Psoas muscle (tissue), 7 donors: ENCODE measurements at regions not wholly inside any gene's neighbourhood (a gene's known extent, or its start where the extent isn't known, plus 50 kb on each side); places are given as distances from the start of the nearest gene placed in this dataset.

Experiments
- ATAC-seq, 4 donors: fragments of 200-7000 bp; cut with Tn5 transposase; one replicate each; pipeline ENCODE4 v1.9.1; 2020; ENCODE audit warnings: moderate library complexity in 3 of 4, mild to moderate bottlenecking in 2 of 4
- DNase-seq, 2 donors: peaks; one replicate each; pipeline ENCODE4 v3.0.0-alpha.2; 2020
- H3K27ac ChIP-seq: fragments of 200-600 bp; one replicate; pipeline ENCODE4 v1.8.0; 2022
- H3K27me3 ChIP-seq, 3 donors: fragments of 200-600 bp in 1 of 3; one replicate each; pipeline versions ENCODE4 v1.6.1 to v1.8.0; 2013 to 2022; ENCODE audit warnings: low read length in 2 of 3, mild to moderate bottlenecking in 2 of 3, moderate library complexity in 1 of 3; ENCODE audit not compliant: insufficient read depth in 3 of 3
- H3K36me3 ChIP-seq, 2 donors: fragments of 200-600 bp in 1 of 2; one replicate each; pipeline versions ENCODE4 v1.6.1 to v1.8.0; 2013 to 2022; ENCODE audit warnings: low read depth in 1 of 2, mild to moderate bottlenecking in 1 of 2, moderate library complexity in 1 of 2; ENCODE audit not compliant: insufficient read depth in 1 of 2
- H3K4me1 ChIP-seq: fragments of 200-600 bp; one replicate; pipeline ENCODE4 v1.8.0; 2022
- H3K4me3 ChIP-seq: fragments of 200-600 bp; one replicate; pipeline ENCODE4 v1.8.0; 2022; ENCODE audit warnings: mild to moderate bottlenecking
- H3K9me3 ChIP-seq: fragments of 200-600 bp; one replicate; pipeline ENCODE4 v1.8.0; 2022
- WGBS, 3 donors: extraction: QIAGEN DNeasy Blood & Tissue Kit; methylation state at CpG; one replicate each; pipeline versions ENCODE4 v1.1.6 to v1.1.7; 2013; 5-methylcytosine and 5-hydroxymethylcytosine counted together
- intact Hi-C, 2 donors: fragments of 100-400 bp; cut with DNase I; formaldehyde crosslinking; loops; one replicate each; pipeline versions ENCODE4 v1.11.0 to v1.14.2; 2022
- TF ChIP-seq, protein P1 (sequence below): fragments of 200-600 bp; IDR thresholded peaks from one replicate; pipeline ENCODE4 v1.8.0; 2022; ENCODE audit warnings: antibody characterized with exemption
- donor health status: healthy with polysubstance abuse.
- donor health status: DM: no; HTN: no; CAD: no; lungs with moderate emphysema.
- donor health status: Bipolar disorder and iron deficiency.
- donor health status: healthy.
- donor health status: DM: yes; HTN: yes; CAD: no.
- donor health status: DM: no; HTN: no; CAD: no.
- donor health status: DM: yes; HTN: yes; CAD: no.

DNA sequence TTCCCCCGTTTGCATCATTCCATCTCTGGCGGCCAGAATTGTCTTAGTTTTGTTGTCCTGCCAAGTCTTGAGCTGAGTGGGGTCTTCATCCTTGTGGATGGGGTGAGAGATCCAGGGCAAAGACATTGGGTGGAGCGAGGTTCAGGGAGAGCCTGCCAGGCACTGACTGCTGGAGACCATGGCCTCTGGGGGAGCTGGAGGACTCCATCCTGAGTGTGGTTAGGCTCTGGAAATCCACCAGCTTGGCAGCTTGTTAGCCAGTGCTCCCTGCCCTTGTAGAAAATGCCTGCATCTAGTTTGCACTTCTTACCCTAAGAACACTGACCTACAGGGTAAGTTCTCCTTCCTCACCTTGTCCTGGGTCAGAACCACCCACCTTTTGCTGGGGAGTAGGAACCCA is 97.2 kb upstream of the ZNF536 start:
- WGBS, 3 donors: 47 to 70% (median 47%) methylated on average over 3 of the region's 3 CpGs
- DNase-seq (no peak), ATAC-seq (no peak)
- TF ChIP-seq, protein P1, sequence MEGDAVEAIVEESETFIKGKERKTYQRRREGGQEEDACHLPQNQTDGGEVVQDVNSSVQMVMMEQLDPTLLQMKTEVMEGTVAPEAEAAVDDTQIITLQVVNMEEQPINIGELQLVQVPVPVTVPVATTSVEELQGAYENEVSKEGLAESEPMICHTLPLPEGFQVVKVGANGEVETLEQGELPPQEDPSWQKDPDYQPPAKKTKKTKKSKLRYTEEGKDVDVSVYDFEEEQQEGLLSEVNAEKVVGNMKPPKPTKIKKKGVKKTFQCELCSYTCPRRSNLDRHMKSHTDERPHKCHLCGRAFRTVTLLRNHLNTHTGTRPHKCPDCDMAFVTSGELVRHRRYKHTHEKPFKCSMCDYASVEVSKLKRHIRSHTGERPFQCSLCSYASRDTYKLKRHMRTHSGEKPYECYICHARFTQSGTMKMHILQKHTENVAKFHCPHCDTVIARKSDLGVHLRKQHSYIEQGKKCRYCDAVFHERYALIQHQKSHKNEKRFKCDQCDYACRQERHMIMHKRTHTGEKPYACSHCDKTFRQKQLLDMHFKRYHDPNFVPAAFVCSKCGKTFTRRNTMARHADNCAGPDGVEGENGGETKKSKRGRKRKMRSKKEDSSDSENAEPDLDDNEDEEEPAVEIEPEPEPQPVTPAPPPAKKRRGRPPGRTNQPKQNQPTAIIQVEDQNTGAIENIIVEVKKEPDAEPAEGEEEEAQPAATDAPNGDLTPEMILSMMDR: no peak
- no peak overlapping the region for H3K4me3 ChIP-seq
- no peaks in the 10 kb centered on the region for H3K36me3 ChIP-seq
- peaks cover 0 to 18% (median 9%) of the 10 kb centered on the region in 3 donors for H3K27me3 ChIP-seq
- no peak overlapping the region for H3K27ac ChIP-seq
- H3K4me1 ChIP-seq: no peaks in the 10 kb centered on the region
- no peaks in the 10 kb centered on the region for H3K9me3 ChIP-seq
- intact Hi-C loops: no loop called here

DNA sequence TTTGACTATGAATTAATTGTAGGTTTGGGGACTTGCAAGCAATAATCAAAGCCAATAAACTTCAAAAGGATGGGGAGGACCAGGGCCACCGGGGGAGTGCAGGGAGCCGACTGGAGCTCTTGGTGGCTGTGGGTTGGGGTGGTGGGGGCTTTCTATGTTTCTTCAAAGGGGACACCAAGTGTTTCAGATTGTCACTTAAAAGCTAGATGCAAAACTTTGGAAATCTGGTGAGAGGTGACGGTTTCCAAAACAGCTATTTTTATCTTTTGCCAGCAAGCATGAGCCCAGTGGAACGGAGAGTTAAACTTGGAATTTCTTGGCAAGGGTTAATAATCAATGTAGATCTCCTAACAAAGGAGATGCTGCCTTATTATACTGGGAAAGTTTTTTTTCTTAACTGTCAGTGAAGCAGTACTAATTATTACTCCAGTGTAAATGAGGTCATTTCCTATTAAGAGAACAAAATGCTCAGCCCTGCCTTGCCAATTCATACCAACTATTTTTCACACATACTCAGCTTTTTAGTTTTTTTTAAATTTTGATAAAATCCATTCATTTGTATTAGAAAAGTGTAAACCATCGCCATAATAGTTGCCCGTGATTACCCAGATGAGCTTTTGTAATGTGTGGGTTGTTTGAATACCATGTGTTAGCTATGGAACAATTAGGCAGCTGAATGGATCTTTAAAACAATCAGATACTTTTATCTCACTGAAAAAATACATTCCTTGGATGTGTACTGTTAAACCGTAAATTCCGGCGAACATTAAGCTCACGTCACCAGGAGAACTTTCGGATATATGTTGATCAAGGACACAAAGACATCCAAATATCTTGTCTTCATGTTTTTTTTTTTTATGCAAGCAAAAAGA is 95.9 kb upstream of the ZNF536 start:
- Histone ChIP-seq H3K4me1 (no peaks in the 10 kb centered on the region), H3K9me3 (no peaks in the 10 kb centered on the region), H3K27ac (no peak overlapping the region), H3K36me3 (no peaks in the 10 kb centered on the region), H3K27me3 (peaks cover 0 to 18% (median 11%) of the 10 kb centered on the region in 3 donors), H3K4me3 (no peak overlapping the region)
- WGBS, 3 donors: 29 to 50% (median 39%) methylated on average over 11 of the region's 11 CpGs
- no peak for ATAC-seq
- intact Hi-C loops: no loop called here
- no peak for DNase-seq
- TF ChIP-seq, protein P1: no peak

DNA sequence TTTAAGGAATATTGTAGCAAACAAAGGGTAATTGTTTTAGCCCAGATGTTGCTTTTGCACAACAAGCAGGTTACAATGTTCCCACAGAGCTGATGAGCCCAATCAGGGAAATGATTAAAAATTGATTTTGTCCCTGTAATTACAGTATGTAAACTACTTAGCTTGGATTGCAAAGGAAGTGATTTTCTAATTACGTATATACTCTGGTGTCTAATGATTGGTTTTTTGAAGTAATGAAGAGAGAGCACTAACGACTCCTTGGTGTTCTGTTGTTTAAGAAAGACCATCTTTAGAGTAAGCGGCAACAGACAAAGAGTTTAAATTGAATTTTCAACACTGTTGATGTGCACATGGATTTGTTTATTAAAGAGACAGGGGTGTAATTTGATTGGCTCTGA is 95.3 kb upstream of the ZNF536 start:
- H3K9me3 ChIP-seq: no peaks in the 10 kb centered on the region
- WGBS, 3 donors: 31 to 58% (median 49%) methylated on average over 3 of the region's 3 CpGs
- TF ChIP-seq, protein P1: no peak
- peaks cover 0 to 18% (median 12%) of the 10 kb centered on the region in 3 donors for H3K27me3 ChIP-seq
- H3K4me3 ChIP-seq: no peak overlapping the region
- no peaks in the 10 kb centered on the region for H3K4me1 ChIP-seq
- ATAC-seq (no peak), DNase-seq (no peak)
- no peaks in the 10 kb centered on the region for H3K36me3 ChIP-seq
- no peak overlapping the region for H3K27ac ChIP-seq
- intact Hi-C loops: no loop called here

DNA sequence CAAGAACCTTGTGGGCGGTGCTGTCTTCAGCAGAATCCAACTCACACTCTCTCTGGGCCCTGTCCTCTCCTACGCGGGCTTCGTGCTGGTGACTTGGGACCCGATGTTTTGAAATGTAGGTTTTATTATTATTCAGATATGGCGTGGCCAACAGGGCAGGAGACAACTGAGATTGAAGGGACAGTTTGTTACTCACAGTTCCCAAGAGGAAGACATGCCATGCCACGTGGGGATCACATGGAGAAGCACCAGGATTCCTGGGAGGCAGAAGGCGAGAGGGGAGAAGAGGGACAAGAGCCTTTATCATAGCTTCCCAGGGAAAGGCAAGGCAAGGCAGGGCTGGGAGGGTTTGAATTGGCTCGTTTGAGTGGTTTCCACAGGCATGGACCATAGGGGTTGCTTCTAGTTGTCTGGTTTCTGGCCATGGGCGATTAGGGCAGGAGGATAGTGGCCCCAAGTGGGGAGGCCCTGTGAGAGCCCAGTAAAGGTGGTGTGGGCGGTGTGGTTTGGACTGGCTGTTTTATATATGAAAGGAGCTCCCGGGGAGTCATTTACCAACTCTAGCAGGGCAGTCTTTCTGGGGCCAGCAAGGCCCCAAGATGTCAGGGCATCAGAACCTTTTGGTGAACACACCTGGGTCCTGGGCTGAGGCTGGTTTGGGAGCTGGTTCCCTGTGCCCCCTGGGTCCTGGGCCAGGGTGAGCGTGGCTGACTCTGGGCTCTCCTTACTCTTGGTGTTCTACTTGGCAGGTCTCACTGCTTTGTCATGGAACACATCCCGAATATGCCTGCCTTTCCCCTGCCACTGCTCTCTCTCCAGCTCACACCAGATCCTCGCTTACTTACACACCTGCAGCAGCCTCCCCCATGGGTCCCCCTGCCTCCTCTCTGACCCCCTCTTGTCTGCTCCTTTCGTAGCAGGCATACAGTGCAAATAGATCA is 94.0 kb upstream of the ZNF536 start:
- Histone ChIP-seq H3K4me1 (no peaks in the 10 kb centered on the region), H3K9me3 (no peaks in the 10 kb centered on the region), H3K27me3 (peaks cover 0 to 26% (median 12%) of the 10 kb centered on the region in 3 donors), H3K36me3 (no peaks in the 10 kb centered on the region), H3K27ac (no peak overlapping the region), H3K4me3 (no peak overlapping the region)
- WGBS, 3 donors: 76 to 82% (median 80%) methylated on average over 16 of the region's 16 CpGs
- DNase-seq (no peak), ATAC-seq (no peak)
- TF ChIP-seq, protein P1: no peak
- intact Hi-C loops: no loop called here
